Left ventricle myocardium inferior (tissue), 1 donor: ENCODE measurements at regions not wholly inside any gene's neighbourhood (a gene's known extent, or its start where the extent isn't known, plus 50 kb on each side); places are given as distances from the start of the nearest gene placed in this dataset.

Source experiments
- DNase-seq: peaks from one replicate; pipeline ENCODE4 v3.0.0-alpha.2; 2020
- H3K27ac ChIP-seq: fragments of 200-600 bp; replicated peaks from 2 replicates; pipeline ENCODE4 v1.8.0; 2021
- H3K27me3 ChIP-seq: fragments of 200-600 bp; 2 replicates; pipeline ENCODE4 v1.8.0; 2021; ENCODE audit warnings: low read depth
- H3K36me3 ChIP-seq: fragments of 200-600 bp; 2 replicates; pipeline ENCODE4 v1.8.0; 2021
- H3K4me1 ChIP-seq: fragments of 200-600 bp; 2 replicates; pipeline ENCODE4 v1.8.0; 2021
- H3K4me3 ChIP-seq: fragments of 200-600 bp; 2 replicates; pipeline ENCODE4 v1.8.0; 2021; ENCODE audit warnings: mild to moderate bottlenecking, moderate library complexity
- H3K9me3 ChIP-seq: fragments of 200-600 bp; replicated peaks from 2 replicates; pipeline ENCODE4 v1.8.0; 2021
- intact Hi-C: fragments of 100-400 bp; cut with micrococcal nuclease; formaldehyde crosslinking; loops from one replicate; pipeline ENCODE4 v1.11.0; 2022
- TF ChIP-seq, protein P1 (sequence below): fragments of 200-600 bp; IDR thresholded peaks from 2 replicates; pipeline ENCODE4 v1.8.0; 2021; ENCODE audit warnings: antibody characterized with exemption, mild to moderate bottlenecking, borderline replicate concordance
- donor health status: DM: no; HTN: yes; CAD: no; lungs with severe emphysema.

DNA sequence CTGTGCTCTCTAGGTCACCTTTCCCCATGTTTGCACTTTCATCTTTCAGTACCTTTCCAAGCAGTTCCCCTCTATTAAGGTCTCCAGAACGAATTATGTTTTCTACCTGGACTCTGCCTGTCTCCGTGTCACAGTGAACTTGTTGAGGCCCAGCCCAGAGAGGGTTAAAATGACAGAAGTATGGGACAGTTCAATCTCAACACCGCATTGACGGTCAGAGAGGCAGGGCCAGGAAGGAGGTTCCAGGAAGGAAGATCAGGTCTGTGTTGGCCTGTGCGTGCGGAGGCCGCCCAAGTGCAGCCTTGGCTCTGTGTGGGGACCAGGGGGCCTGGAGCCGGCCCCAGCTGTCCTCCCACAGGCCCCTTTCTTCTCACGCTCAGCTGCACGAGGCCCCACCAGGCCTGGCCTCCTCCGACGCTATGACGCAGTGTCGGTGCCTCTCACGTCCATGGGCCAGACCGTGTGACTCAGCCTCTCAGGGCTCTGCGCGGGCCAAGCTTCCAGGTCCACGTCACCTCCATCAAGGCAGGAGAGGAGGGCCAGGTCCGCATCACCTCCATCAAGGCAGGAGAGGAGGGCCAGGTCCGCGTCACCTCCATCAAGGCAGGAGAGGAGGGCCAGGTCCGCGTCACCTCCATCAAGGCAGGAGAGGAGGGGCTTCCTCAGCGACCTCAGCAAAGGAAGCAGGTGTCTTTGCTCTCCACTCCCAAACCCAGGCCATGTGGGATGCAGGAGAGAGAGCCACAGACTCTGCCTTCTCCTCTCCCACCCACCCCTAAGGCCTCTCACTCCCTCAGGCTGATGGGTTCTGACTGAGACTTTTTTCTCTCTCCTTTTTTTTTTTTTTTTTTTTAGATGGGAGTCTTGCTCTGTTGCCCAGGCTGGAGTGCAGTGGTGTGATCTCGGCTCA is 83.1 kb downstream of the CPN2 start:
- DNase-seq, result peak; percentile 80
- Histone ChIP-seq H3K4me3 (no peak overlapping the region), H3K9me3 (no peaks in the 10 kb centered on the region), H3K27ac (peak overlapping the region; percentile 96), H3K4me1 (peaks cover 90% of the 10 kb centered on the region), H3K36me3 (no peaks in the 10 kb centered on the region), H3K27me3 (no peaks in the 10 kb centered on the region)
- TF ChIP-seq, protein P1, sequence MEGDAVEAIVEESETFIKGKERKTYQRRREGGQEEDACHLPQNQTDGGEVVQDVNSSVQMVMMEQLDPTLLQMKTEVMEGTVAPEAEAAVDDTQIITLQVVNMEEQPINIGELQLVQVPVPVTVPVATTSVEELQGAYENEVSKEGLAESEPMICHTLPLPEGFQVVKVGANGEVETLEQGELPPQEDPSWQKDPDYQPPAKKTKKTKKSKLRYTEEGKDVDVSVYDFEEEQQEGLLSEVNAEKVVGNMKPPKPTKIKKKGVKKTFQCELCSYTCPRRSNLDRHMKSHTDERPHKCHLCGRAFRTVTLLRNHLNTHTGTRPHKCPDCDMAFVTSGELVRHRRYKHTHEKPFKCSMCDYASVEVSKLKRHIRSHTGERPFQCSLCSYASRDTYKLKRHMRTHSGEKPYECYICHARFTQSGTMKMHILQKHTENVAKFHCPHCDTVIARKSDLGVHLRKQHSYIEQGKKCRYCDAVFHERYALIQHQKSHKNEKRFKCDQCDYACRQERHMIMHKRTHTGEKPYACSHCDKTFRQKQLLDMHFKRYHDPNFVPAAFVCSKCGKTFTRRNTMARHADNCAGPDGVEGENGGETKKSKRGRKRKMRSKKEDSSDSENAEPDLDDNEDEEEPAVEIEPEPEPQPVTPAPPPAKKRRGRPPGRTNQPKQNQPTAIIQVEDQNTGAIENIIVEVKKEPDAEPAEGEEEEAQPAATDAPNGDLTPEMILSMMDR, result no peak
- intact Hi-C loops, result loop anchor here (5.0 kb wide), 1 partner anchor 126 kb away; no protein-coding TSS in a partner anchor

DNA sequence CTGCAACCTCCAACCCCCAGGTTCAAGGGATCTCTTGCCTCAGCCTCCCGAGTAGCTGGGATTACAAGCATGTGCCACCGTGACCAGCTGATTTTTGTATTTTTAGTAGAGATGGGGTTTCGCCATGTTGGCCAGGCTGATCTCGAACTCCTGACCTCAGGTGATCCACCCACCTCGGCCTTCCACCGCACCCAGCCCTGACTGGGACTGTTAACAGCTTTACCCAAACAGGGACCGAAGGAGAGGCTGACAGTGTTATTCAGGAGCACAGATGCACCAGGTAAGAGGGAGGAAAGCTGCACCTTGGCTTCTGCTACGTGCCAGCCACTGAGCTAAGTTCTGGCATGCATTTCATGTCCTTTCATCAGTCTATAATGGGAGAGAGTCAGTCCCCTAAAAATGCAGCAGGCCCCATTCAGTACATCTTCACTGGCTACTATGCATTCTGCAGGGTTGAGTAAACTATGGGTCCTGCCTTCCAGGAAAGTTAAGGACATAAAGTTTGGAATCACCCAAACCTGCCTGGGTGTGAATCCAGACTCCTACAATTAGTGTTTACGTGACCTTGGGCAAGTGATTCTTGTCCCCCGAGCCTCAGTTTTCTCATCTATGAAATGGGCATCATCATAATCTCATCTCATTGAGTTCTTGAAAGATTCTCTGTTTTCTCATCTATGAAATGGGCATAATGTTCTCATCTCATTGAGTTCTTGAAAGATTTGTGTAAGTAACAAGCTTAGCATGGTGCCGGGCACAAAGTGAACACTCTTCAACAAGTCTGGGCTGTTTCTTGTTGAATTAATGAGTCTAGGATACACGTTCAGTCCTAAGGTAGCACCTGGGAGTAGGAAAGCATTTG is 82.2 kb downstream of the CPN2 start:
- peak overlapping the region; percentile 96 for H3K27ac ChIP-seq
- DNase-seq, result no peak
- intact Hi-C loops, result loop anchor here (5.0 kb wide), 1 partner anchor 127 kb away; no protein-coding TSS in a partner anchor
- no peaks in the 10 kb centered on the region for H3K36me3 ChIP-seq
- H3K4me3 ChIP-seq, result peak overlapping the region; percentile 8
- H3K27me3 ChIP-seq, result no peaks in the 10 kb centered on the region
- no peaks in the 10 kb centered on the region for H3K9me3 ChIP-seq
- TF ChIP-seq, protein P1, result no peak
- peaks cover 95% of the 10 kb centered on the region for H3K4me1 ChIP-seq

DNA sequence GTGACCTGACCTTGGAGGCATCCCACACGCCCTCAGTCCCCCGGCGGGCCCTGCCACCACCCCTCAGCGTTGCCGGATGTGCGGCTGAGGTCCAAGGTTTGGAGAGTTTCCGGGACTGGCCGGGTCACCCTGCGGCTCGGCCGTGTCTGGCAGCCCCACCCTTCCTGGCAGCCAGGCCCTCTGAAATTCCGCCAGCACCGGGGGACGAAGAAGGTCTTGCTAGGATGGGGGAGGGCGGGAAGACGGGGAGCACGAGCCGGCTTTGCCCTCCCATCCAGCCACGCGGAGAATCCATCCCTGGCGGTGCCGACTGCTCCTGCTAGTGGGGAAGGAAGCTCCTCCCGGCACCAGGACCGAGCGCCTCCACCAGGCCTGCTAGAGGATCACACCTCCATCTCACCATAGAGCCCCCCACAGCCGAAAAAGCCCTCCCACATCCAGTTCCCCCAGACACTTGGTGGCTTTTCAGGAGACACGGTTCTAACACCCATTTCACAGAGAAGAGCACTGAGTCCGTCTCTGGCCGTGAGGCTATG is 81.5 kb downstream of the CPN2 start:
- Histone ChIP-seq H3K4me1 (peaks cover 87% of the 10 kb centered on the region), H3K27ac (peak overlapping the region; percentile 96), H3K36me3 (no peaks in the 10 kb centered on the region), H3K4me3 (peak overlapping the region; percentile 8), H3K27me3 (no peaks in the 10 kb centered on the region), H3K9me3 (no peaks in the 10 kb centered on the region)
- DNase-seq, result peak; percentile 91
- intact Hi-C loops, result loop anchor here (5.0 kb wide), 1 partner anchor 127 kb away; no protein-coding TSS in a partner anchor
- TF ChIP-seq, protein P1, result peak; percentile 66

DNA sequence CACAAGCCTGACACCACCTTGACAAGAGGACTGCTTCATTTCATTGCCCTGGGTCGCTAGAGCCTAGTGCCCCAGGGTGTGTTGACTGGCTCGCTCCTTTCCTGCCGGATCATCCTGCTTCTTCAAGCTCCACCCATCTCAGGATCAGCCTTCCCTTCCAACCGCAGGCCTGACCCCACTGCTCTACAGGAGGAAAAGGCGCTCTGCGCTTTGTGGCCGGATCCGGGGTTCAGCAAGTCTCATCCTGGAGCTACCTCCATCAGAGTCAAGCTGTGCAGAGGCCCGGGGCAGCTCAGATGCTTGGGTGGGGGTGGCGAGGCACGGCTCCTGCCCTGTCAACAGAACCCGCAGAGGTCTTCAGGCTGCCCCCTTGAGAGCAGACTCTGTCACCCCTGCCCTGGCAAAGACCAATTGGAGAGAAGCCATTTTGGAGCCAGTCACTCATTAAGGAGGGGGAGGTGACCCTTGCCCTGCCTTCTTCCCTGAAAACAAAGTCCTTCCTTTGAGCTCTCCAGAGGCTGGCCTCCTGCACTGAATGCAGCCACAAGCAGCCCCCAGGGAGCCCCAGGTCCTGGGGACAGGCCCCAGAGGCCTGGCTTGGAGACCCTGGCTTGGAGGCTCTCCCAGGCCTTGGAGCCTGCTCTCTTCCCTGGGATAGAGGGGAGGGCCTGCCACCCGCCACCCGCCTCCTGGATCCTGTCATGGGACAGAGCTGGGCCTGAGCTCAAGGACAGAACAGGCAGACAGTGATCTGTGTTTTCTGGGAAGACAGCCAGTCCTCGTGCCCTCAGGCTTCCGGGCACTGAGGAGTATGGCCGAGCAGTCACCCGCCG is 80.3 kb downstream of the CPN2 start:
- Histone ChIP-seq H3K36me3 (no peaks in the 10 kb centered on the region), H3K4me1 (peaks cover 78% of the 10 kb centered on the region), H3K4me3 (peak overlapping the region; percentile 30), H3K9me3 (no peaks in the 10 kb centered on the region), H3K27ac (peak overlapping the region; percentile 96), H3K27me3 (no peaks in the 10 kb centered on the region)
- TF ChIP-seq, protein P1, result no peak
- DNase-seq, result peak; percentile 89
- intact Hi-C loops, result no loop called here
